Activated CD4-positive, alpha-beta memory T cell treated with anti-CD3 and anti-CD28 coated beads, Interleukin-2, amount 10 ng/mL, durations not matched to agents 7 days and 5 days (primary cell): ENCODE measurements at regions not wholly inside any gene's neighbourhood (a gene's known extent, or its start where the extent isn't known, plus 50 kb on each side); places are given as distances from the start of the nearest gene placed in this dataset.

Experiments used
- CTCF ChIA-PET: fragments of 350-600 bp; sonication (Branson Sonifier 250); formaldehyde crosslinking; loops from one replicate; lab custom pipeline; 2021; ENCODE audit warnings: antibody characterized with exemption, inconsistent platforms; lab: Charles Lee
- POLR2A ChIA-PET: fragments of 350-600 bp; sonication (Branson Sonifier 250); formaldehyde crosslinking; loops from one replicate; lab custom pipeline; 2021; ENCODE audit warnings: antibody characterized with exemption; lab: Charles Lee
- DNase-seq: peaks from one replicate; pipeline ENCODE4 v3.0.0-alpha.2; 2020
- H3K27ac Mint-ChIP-seq: one replicate; pipeline ENCODE4 v1.8.0; 2021; ENCODE audit warnings: mild to moderate bottlenecking, mixed read lengths
- H3K27me3 Mint-ChIP-seq: one replicate; pipeline ENCODE4 v1.8.0; 2021; ENCODE audit warnings: mixed read lengths
- H3K36me3 Mint-ChIP-seq: one replicate; pipeline ENCODE4 v1.8.0; 2021; ENCODE audit warnings: low read depth, mixed read lengths
- H3K4me1 Mint-ChIP-seq: one replicate; pipeline ENCODE4 v1.8.0; 2021; ENCODE audit warnings: mixed read lengths
- H3K4me3 Mint-ChIP-seq: one replicate; pipeline ENCODE4 v1.8.0; 2021; ENCODE audit warnings: mild to moderate bottlenecking, mixed read lengths
- H3K9me3 Mint-ChIP-seq: one replicate; pipeline ENCODE4 v1.8.0; 2021; ENCODE audit warnings: mixed read lengths

DNA sequence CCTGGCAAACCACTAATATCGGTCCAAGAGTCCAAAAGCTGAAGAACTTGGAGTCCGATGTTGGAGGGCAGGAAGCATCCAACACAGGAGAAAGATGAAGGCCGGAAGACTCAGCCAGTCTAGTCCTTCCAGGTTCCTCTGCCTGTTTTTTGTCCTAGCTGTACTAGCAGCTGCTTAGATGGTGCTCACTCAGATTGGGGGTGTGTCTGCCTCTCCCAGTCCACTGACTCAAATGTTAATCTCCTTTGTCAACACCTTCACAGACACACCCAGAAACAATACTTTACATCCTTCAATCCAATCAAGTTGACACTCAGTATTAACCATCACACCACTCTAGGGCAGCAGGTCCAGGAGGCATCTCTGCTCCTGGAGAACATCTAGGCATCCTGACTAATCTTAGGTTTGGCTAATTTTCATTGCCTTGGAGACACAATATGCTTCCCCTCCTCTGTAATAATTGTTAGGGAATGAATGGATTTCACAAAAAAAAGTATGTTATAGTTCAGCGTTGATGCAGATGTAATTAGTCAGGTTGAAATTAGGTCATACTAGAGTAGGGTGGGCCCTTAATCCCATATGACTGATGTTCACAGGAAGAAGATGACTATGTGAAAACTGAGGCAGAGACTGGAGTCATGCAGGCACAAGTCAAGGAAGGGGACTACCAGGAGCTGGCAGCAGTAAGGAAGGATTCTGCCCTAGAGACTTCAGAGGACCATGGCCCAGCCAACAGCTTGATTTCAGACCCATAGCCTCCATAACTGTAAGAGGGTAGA, 183.4 kb downstream of the RBM26 start:
- Mint-ChIP-seq H3K36me3 (no peaks in the 10 kb centered on the region), H3K27me3 (peaks cover 27% of the 10 kb centered on the region), H3K27ac (no peak overlapping the region), H3K4me1 (peaks cover 3% of the 10 kb centered on the region), H3K9me3 (no peaks in the 10 kb centered on the region), H3K4me3 (no peak overlapping the region)
- DNase-seq = no peak
- ChIA-PET POLR2A (no interaction called here), CTCF (no interaction called here)

DNA sequence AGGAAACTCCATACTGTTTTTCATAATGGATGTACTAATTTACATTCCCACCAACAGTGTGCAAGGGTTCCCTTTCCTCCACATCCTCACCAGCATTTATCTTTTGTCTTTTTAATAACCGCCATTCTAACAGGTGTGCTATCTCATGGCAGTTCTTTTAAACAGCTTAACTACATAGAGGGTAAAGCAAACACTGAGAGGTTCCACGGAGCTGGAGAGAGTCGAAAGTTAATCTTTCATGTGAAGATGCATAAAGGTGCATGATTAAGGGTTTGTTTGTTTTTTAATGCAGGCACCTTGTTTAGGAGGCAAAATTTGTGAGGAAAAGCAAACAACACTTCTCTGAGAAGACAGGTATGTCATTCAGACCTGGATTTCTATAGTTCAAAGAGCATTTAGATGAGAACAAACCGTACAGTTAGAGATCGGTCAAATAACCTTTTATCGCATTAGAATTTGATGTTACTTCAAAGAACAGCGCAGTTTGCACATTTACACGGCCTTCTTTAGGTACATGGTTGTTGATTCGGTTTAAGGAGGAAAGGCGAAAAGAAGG, 193.9 kb downstream of the RBM26 start:
- H3K9me3 Mint-ChIP-seq = no peaks in the 10 kb centered on the region
- POLR2A ChIA-PET = no interaction called here
- no peak overlapping the region for H3K27ac Mint-ChIP-seq
- no peak for DNase-seq
- CTCF ChIA-PET = no interaction called here
- H3K36me3 Mint-ChIP-seq = no peaks in the 10 kb centered on the region
- no peak overlapping the region for H3K4me3 Mint-ChIP-seq
- H3K4me1 Mint-ChIP-seq = no peaks in the 10 kb centered on the region
- peaks cover 40% of the 10 kb centered on the region for H3K27me3 Mint-ChIP-seq

DNA sequence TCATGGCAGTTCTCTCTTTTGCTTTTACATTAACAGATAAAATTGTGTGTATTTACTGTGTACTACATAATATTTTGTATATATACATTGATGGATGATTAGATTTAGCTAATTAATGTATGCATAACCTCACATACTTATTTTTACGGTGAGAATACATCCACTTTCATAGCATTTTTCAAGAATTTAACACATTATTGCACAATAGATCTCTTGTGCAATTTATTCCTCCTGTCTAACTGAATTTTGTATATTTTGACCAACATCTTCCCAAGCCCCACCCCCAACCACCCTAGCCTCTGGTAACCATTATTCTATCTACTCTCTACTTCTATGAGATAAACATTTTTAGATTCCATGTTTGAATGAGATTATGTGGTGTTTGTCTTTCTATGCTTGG, 194.7 kb downstream of the RBM26 start:
- ChIA-PET CTCF (no interaction called here), POLR2A (no interaction called here)
- Mint-ChIP-seq H3K27ac (no peak overlapping the region), H3K9me3 (no peaks in the 10 kb centered on the region), H3K27me3 (peaks cover 32% of the 10 kb centered on the region), H3K4me3 (no peak overlapping the region), H3K4me1 (no peaks in the 10 kb centered on the region), H3K36me3 (no peaks in the 10 kb centered on the region)
- DNase-seq = no peak

DNA sequence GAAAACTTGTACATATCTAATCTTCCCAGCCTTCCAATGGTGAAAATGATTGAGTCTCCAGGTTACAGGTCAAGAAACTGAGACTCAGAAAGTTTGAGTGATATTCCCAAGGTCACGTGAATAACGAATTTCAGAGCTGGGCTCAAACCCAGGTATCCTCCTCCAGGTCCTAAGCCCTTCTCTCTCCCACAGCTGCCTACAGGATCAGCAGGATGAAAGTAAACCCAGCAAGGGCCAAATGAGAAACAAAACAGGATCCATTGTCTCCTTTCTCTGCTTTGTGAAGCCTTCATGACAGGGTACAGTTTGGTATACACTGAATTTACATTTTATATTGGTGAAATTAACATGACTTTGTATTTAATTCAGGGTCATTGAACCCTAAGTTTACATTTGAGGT, 208.1 kb downstream of the RBM26 start:
- no peak for DNase-seq
- POLR2A ChIA-PET = no interaction called here
- CTCF ChIA-PET = no interaction called here
- Mint-ChIP-seq H3K27ac (no peak overlapping the region), H3K4me1 (peaks cover 37% of the 10 kb centered on the region), H3K9me3 (peaks cover 3% of the 10 kb centered on the region), H3K4me3 (no peak overlapping the region), H3K27me3 (peaks cover 10% of the 10 kb centered on the region), H3K36me3 (peaks cover 10% of the 10 kb centered on the region)

DNA sequence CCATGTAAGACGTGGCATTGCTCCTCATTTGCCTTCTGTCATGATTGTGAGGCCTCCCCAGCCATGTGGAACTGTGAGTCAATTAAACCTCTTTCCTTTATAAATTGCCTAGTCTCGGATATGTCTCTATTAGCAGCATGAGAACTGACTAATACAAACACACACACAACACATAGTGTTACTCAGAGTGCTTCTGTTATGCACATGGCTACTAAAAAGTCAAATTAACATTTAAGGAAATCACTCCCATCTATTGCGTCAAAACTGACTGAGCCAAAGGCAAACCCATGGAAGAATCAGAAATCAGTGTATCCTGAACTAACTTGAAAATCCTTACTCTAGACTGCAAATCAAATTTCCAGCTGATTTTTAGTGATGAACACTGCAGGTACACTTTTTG, 209.2 kb downstream of the RBM26 start:
- H3K27ac Mint-ChIP-seq = no peak overlapping the region

DNA sequence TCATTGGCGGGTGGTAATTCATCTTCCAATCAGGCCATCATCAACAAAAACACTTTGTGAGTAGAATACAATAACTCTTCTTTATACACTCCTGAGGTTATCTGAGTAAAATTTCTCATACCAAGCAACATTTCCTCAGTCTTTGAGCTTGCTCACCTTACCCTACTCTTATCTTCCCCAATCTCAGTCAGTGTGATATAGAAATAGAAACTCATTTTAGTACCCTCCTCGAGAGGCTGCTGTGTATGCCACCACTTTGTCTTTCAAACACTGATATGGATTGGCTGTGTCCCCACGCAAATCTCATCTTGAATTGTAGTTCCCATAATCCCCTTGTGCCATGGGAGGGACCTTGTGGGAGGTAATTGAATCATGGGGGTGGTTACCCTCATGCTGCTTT, 209.7 kb downstream of the RBM26 start:
- peaks cover 51% of the 10 kb centered on the region for H3K4me1 Mint-ChIP-seq
- H3K36me3 Mint-ChIP-seq = peaks cover 13% of the 10 kb centered on the region
- H3K9me3 Mint-ChIP-seq = peaks cover 3% of the 10 kb centered on the region
- CTCF ChIA-PET = no interaction called here
- peaks cover 10% of the 10 kb centered on the region for H3K27me3 Mint-ChIP-seq
- POLR2A ChIA-PET = no interaction called here
- no peak for DNase-seq
- H3K27ac Mint-ChIP-seq = no peak overlapping the region
- no peak overlapping the region for H3K4me3 Mint-ChIP-seq

More for the DNA sequence above, 209.2 kb downstream of the RBM26 start:
- ChIA-PET CTCF (no interaction called here), POLR2A (no interaction called here)
- DNase-seq = no peak
- Mint-ChIP-seq H3K36me3 (peaks cover 13% of the 10 kb centered on the region), H3K4me3 (no peak overlapping the region), H3K27me3 (peaks cover 13% of the 10 kb centered on the region), H3K4me1 (peaks cover 46% of the 10 kb centered on the region), H3K9me3 (peaks cover 3% of the 10 kb centered on the region)

DNA sequence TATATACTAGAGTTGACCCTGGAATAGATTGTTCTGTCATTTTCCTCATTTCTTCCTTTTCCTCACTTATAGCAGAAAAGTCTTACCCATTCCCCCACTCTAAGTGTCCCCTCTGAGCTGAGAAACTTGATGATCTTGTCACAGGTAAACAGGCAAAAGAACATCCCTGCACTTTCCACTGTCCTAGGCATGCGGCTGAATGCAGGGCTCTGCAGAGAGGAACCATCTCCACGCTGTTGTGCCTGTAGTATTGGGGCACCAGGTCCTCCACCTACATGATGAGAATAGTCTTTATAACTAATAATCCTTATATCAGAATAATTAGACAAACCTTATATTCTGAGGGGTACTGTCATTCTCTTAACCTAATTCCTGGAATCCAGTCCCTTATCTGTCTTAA, 211.3 kb downstream of the RBM26 start:
- H3K36me3 Mint-ChIP-seq = peaks cover 13% of the 10 kb centered on the region
- peaks cover 3% of the 10 kb centered on the region for H3K9me3 Mint-ChIP-seq
- no peak for DNase-seq
- H3K4me1 Mint-ChIP-seq = peaks cover 57% of the 10 kb centered on the region
- ChIA-PET POLR2A (interaction anchor here (1.0 to 1.1 kb wide), 2 partner anchors 14 to 212 kb away, joined by 3 to 4 read pairs; no protein-coding TSS in a partner anchor), CTCF (no interaction called here)
- H3K27me3 Mint-ChIP-seq = peaks cover 4% of the 10 kb centered on the region
- no peak overlapping the region for H3K4me3 Mint-ChIP-seq
- peak overlapping the region; percentile 72 for H3K27ac Mint-ChIP-seq

DNA sequence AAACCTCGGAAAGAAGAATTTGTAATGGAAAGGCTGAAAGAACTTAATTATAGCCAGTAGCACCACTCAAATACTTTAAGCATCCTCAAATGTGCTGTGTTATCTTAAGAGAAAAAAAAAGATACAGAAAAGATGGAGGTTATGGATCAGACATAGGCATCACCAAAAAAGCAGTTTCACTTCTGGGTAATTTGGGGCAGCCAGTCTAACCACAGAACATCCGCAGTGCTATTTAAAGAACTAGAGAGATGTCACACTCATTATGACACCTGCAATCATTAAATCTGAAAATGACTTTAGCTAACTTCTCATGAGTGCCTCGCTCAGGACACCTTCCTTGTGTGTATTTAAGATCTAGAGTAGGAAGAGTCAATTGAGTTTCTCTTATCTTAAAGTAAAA, 211.8 kb downstream of the RBM26 start:
- Mint-ChIP-seq H3K4me1 (peaks cover 57% of the 10 kb centered on the region), H3K4me3 (no peak overlapping the region), H3K36me3 (peaks cover 13% of the 10 kb centered on the region), H3K27ac (peak overlapping the region; percentile 72), H3K27me3 (peaks cover 7% of the 10 kb centered on the region), H3K9me3 (peaks cover 3% of the 10 kb centered on the region)
- POLR2A ChIA-PET = interaction anchor here (1.0 to 1.1 kb wide), 2 partner anchors 14 to 213 kb away, joined by 3 to 4 read pairs; no protein-coding TSS in a partner anchor
- peak; percentile 77 for DNase-seq
- CTCF ChIA-PET = no interaction called here

DNA sequence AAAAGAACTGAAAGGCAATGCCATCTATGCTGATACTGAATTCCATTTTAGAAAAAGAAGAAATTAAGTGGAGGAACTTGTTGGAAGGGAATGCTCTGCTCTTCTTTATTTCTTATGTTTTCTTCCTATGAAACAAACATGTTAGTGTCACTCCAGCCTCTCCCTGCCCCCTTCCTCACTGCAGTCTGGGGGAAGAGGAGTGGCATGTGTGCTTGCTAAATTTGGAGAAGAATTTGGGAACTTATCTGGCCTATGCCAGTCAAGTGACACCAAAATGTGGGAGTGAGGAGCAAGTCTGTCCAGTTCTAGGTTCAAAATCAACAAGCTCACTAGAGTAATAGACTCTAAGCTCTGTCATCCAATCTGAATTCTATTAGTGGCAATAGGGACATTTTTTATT, 214.6 kb downstream of the RBM26 start:
- H3K27me3 Mint-ChIP-seq = peaks cover 12% of the 10 kb centered on the region
- CTCF ChIA-PET = no interaction called here

DNA sequence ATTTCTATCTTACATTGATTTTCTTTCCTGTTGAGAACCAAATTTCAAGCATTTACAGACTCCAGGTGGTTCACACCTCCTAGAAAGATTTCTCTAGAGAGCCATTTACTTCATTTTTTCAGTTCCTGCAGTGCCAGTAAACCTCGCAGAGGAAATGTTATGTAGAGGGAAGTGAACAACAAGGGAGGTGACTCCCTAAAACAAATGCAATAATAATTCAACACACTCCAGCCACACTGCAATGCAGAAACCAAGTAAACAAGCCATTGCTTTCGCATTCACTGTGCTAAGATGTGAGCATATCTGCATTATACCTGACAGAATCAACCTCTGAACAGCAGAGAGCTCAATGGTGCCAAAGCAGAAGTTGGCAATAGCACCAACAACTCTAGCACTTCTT, 215.1 kb downstream of the RBM26 start:
- peaks cover 11% of the 10 kb centered on the region for H3K36me3 Mint-ChIP-seq
- H3K9me3 Mint-ChIP-seq = no peaks in the 10 kb centered on the region
- no peak for DNase-seq
- no peak overlapping the region for H3K27ac Mint-ChIP-seq
- POLR2A ChIA-PET = no interaction called here
- H3K4me1 Mint-ChIP-seq = peaks cover 51% of the 10 kb centered on the region
- CTCF ChIA-PET = no interaction called here
- peaks cover 12% of the 10 kb centered on the region for H3K27me3 Mint-ChIP-seq
- H3K4me3 Mint-ChIP-seq = no peak overlapping the region

More for the DNA sequence above, 214.6 kb downstream of the RBM26 start:
- H3K9me3 Mint-ChIP-seq = no peaks in the 10 kb centered on the region
- no peak overlapping the region for H3K27ac Mint-ChIP-seq
- peaks cover 11% of the 10 kb centered on the region for H3K36me3 Mint-ChIP-seq
- H3K4me3 Mint-ChIP-seq = no peak overlapping the region
- no peak for DNase-seq
- H3K4me1 Mint-ChIP-seq = peaks cover 57% of the 10 kb centered on the region
- POLR2A ChIA-PET = no interaction called here

DNA sequence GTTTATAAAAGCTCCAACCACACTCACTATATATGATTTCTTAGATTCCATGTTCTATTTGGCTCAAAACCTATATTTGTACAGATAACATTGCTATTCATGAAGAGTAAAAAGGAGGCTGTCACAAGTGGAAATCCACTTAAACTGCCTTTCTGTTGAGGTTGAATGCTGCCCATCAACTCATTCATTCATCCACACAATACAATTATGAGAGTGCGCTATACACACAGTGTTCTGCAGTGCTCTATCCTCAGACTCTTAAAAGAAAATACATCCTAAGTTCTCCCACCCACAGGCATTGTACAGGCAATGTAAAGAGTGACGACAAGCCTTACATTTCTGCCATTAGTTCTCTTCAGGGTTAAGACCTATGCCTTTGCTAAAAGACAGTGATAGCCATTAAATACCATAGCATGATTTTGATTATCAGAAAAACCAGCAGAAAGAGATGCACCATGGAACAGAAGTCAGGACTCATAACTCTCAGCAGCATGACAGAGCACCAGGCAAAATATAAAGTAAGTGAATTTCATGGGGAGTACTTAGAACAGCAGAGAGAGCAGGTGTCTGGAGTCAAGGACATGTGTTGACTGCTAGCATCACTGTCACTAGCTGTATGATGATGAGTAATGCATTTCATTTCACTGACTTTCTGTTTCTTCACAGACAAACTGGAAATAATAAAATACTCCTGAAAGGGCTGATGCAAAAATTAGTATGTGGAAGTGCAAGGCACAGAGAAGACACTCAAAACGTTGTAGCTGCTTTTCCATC, 218.0 kb downstream of the RBM26 start:
- no peak overlapping the region for H3K27ac Mint-ChIP-seq
- H3K4me1 Mint-ChIP-seq = peaks cover 31% of the 10 kb centered on the region
- H3K9me3 Mint-ChIP-seq = no peaks in the 10 kb centered on the region
- CTCF ChIA-PET = no interaction called here
- no peak for DNase-seq
- no peak overlapping the region for H3K4me3 Mint-ChIP-seq
- peaks cover 3% of the 10 kb centered on the region for H3K36me3 Mint-ChIP-seq
- POLR2A ChIA-PET = no interaction called here
- H3K27me3 Mint-ChIP-seq = peaks cover 14% of the 10 kb centered on the region

DNA sequence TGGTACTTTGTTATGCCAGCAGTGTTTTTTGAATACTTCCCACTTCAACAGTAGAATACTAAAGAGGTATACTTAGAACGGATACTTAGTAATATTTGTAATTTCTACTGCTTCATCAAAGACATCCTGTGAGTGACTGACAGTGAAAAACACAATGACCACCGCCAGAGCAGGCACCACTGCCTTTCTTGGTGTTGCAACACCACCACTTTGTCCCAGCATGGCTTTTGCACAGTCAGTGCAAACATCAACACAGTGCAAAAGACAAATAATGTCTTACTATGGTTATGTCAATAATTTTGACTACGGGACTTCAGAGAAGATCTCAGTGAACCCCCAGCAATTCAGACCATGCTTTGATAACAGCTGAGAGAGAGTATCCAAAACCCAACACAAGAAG, 220.5 kb downstream of the RBM26 start:
- no peak overlapping the region for H3K27ac Mint-ChIP-seq
- ChIA-PET POLR2A (no interaction called here), CTCF (no interaction called here)
- H3K27me3 Mint-ChIP-seq = peaks cover 15% of the 10 kb centered on the region
- no peaks in the 10 kb centered on the region for H3K9me3 Mint-ChIP-seq
- no peaks in the 10 kb centered on the region for H3K36me3 Mint-ChIP-seq
- H3K4me3 Mint-ChIP-seq = no peak overlapping the region
- peaks cover 10% of the 10 kb centered on the region for H3K4me1 Mint-ChIP-seq
- no peak for DNase-seq

DNA sequence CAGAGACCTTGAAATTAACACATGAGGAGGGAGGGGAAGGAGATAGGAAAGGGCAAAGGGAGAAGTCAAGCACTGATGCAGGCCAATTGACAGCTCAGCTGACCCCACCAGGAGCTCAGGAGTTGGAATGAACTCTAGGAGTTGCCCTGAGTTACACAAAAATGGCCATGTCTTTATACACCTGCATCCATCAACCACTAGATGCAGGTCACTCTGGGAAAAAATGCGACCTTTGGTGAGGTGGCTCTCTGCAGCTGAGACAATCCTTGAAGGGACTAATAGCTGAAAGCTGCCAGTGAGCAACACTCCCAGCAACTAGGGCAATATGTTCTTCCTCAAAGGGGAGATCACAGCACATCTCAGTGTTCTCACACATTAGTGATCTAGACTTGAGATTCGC, 222.8 kb downstream of the RBM26 start:
- H3K4me1 Mint-ChIP-seq = peaks cover 7% of the 10 kb centered on the region
- H3K4me3 Mint-ChIP-seq = no peak overlapping the region
- no peak for DNase-seq
- no peaks in the 10 kb centered on the region for H3K9me3 Mint-ChIP-seq
- H3K27ac Mint-ChIP-seq = no peak overlapping the region
- peaks cover 20% of the 10 kb centered on the region for H3K27me3 Mint-ChIP-seq
- POLR2A ChIA-PET = no interaction called here
- H3K36me3 Mint-ChIP-seq = no peaks in the 10 kb centered on the region
- CTCF ChIA-PET = no interaction called here
